Neural progenitor cell (in vitro differentiated cells): ENCODE measurements at regions not wholly inside any gene's neighbourhood (a gene's known extent, or its start where the extent isn't known, plus 50 kb on each side); places are given as distances from the start of the nearest gene placed in this dataset.

Experiments used
- DNase-seq: peaks from one replicate; pipeline ENCODE4 v3.0.0-alpha.2; 2016; ENCODE audit warnings: low spot score
- H2AFZ ChIP-seq: fragments of 200-600 bp; sonication (generic); replicated peaks from 2 replicates; pipeline ENCODE4 v1.6.1; 2016; ENCODE audit warnings: antibody characterized with exemption
- H3F3A ChIP-seq: fragments of 200-600 bp; sonication (generic); 2 replicates; pipeline ENCODE4 v1.6.1; 2016; ENCODE audit warnings: antibody characterized with exemption, low read depth
- H3K27ac ChIP-seq: fragments of 200-600 bp; sonication (generic); 2 replicates; pipeline ENCODE4 v1.5.1; 2016; ENCODE audit warnings: mild to moderate bottlenecking
- H3K27me3 ChIP-seq: fragments of 200-600 bp; sonication (generic); 2 replicates; pipeline ENCODE4 v1.6.1; 2016; ENCODE audit warnings: mild to moderate bottlenecking, moderate library complexity
- H3K36me3 ChIP-seq: fragments of 200-600 bp; sonication (generic); 2 replicates; pipeline ENCODE4 v1.5.1; 2016
- H3K4me1 ChIP-seq: fragments of 200-600 bp; sonication (generic); 2 replicates; pipeline ENCODE4 v1.6.1; 2016; ENCODE audit warnings: mixed run types
- H3K4me2 ChIP-seq: fragments of 200-600 bp; sonication (generic); 2 replicates; pipeline ENCODE4 v1.6.1; 2016
- H3K4me3 ChIP-seq: fragments of 200-600 bp; sonication (generic); 2 replicates; pipeline ENCODE4 v1.5.1; 2016
- H3K79me2 ChIP-seq: fragments of 200-600 bp; sonication (generic); 2 replicates; pipeline ENCODE4 v1.6.1; 2016; ENCODE audit warnings: low read depth
- H3K9ac ChIP-seq: fragments of 200-600 bp; sonication (generic); 2 replicates; pipeline ENCODE4 v1.6.1; 2016
- H3K9me3 ChIP-seq: fragments of 200-600 bp; sonication (generic); 2 replicates; pipeline ENCODE4 v1.5.1; 2016; ENCODE audit warnings: low read depth
- H4K20me1 ChIP-seq: fragments of 200-600 bp; sonication (generic); 2 replicates; pipeline ENCODE4 v1.6.1; 2016; ENCODE audit warnings: low read depth
- H3K27ac Mint-ChIP-seq: 3 replicates; pipeline ENCODE4 v1.8.0; 2021; ENCODE audit warnings: mixed read lengths
- H3K27me3 Mint-ChIP-seq: 2 replicates; pipeline ENCODE4 v1.8.0; 2022; ENCODE audit warnings: low read depth, mild to moderate bottlenecking, inconsistent platforms, moderate library complexity, mixed read lengths; ENCODE audit not compliant: insufficient read depth
- H3K36me3 Mint-ChIP-seq: 3 replicates; pipeline ENCODE4 v1.8.0; 2021; ENCODE audit warnings: mixed read lengths
- H3K4me1 Mint-ChIP-seq: 3 replicates; pipeline ENCODE4 v1.8.0; 2021; ENCODE audit warnings: mixed read lengths
- H3K4me3 Mint-ChIP-seq: 3 replicates; pipeline ENCODE4 v1.8.0; 2021; ENCODE audit warnings: mild to moderate bottlenecking, moderate library complexity, mixed read lengths
- H3K9me3 Mint-ChIP-seq: 3 replicates; pipeline ENCODE4 v1.8.0; 2020; ENCODE audit warnings: mixed read lengths
- EZH2 ChIP-seq: fragments of 200-600 bp; sonication (generic); IDR thresholded peaks from 2 replicates; pipeline ENCODE4 v1.6.1; 2017; ENCODE audit warnings: antibody characterized with exemption, mild to moderate bottlenecking, moderate library complexity
- EZH2phosphoT487 ChIP-seq: fragments of 200-600 bp; sonication (generic); IDR thresholded peaks from 2 replicates; pipeline ENCODE4 v1.6.1; 2017; ENCODE audit warnings: antibody characterized with exemption
- TF ChIP-seq, protein P1 (sequence below): fragments of 200-600 bp; sonication (generic); IDR thresholded peaks from 2 replicates; pipeline ENCODE4 v1.5.1; 2017; ENCODE audit warnings: antibody characterized with exemption, mild to moderate bottlenecking

DNA sequence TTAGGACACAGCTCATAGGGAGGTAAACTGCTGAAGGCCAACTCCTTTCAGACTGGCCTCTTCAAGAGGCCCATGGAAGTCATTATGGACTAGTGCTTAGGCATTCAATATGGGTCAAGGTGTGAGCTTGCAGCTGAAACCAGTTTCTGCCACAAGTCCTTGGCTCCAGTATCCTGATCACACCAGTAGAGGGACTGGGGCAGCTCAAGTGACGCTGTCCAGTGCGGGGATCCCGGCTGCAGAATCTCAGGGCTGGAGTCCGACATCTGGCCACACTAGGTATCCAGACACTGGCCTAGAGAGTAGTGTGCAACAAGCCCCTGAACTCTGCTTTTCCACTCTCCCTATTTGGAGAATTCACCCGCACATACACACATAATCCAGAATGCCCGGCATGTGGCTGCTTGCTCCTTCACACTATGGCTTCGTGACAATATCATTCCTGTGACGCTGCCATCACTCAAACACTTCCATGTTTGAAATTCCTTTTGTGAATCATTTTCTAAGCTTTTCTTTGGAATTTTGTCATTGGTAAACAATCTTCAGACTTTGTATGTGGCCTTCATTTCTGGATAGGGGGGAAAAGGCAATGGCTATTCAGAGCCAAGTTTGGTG, 425.1 kb downstream of the EFNB2 start:
- Histone ChIP-seq H3F3A (no peaks in the 10 kb centered on the region), H3K27me3 (no peaks in the 10 kb centered on the region), H3K4me2 (no peak overlapping the region), H3K4me1 (peaks cover 5% of the 10 kb centered on the region), H3K9ac (no peak overlapping the region), H3K36me3 (no peaks in the 10 kb centered on the region), H2AFZ (no peak overlapping the region), H3K79me2 (no peaks in the 10 kb centered on the region), H3K4me3 (no peak overlapping the region), H3K27ac (no peak overlapping the region), H3K9me3 (no peaks in the 10 kb centered on the region), H4K20me1 (no peaks in the 10 kb centered on the region)
- Mint-ChIP-seq H3K27me3 (peaks cover 2% of the 10 kb centered on the region), H3K4me1 (peaks cover 20% of the 10 kb centered on the region), H3K4me3 (no peak overlapping the region), H3K36me3 (no peaks in the 10 kb centered on the region), H3K9me3 (peaks cover 1% of the 10 kb centered on the region), H3K27ac (no peak overlapping the region)
- DNase-seq = peak; percentile 28
- no peak for TF ChIP-seq EZH2
- TF ChIP-seq, protein P1, sequence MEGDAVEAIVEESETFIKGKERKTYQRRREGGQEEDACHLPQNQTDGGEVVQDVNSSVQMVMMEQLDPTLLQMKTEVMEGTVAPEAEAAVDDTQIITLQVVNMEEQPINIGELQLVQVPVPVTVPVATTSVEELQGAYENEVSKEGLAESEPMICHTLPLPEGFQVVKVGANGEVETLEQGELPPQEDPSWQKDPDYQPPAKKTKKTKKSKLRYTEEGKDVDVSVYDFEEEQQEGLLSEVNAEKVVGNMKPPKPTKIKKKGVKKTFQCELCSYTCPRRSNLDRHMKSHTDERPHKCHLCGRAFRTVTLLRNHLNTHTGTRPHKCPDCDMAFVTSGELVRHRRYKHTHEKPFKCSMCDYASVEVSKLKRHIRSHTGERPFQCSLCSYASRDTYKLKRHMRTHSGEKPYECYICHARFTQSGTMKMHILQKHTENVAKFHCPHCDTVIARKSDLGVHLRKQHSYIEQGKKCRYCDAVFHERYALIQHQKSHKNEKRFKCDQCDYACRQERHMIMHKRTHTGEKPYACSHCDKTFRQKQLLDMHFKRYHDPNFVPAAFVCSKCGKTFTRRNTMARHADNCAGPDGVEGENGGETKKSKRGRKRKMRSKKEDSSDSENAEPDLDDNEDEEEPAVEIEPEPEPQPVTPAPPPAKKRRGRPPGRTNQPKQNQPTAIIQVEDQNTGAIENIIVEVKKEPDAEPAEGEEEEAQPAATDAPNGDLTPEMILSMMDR = peak; percentile 22

DNA sequence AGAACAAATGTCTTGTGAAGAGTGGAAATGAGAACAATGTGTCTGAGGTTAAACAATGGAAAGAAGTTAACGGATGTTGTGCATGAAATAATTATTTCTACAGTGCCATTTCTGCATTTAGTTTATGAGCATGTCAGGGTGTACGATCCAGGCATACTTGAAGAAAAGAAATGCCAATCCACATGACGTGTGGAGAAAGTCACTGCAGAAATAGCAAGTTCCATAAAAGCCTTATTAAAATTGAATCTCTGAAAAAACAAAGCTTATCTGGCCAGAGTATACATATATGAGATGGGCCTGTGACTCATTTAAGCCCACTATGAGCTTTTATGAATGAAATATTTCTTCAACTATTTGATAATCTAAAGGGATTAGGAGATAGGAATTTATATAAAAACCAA, 426.1 kb downstream of the EFNB2 start:
- Histone ChIP-seq H2AFZ (no peak overlapping the region), H3K27me3 (no peaks in the 10 kb centered on the region), H3K4me2 (no peak overlapping the region), H3K79me2 (no peaks in the 10 kb centered on the region), H3K4me3 (no peak overlapping the region), H3K4me1 (peaks cover 5% of the 10 kb centered on the region), H3K9me3 (no peaks in the 10 kb centered on the region), H3K36me3 (no peaks in the 10 kb centered on the region), H3K27ac (no peak overlapping the region), H3F3A (no peaks in the 10 kb centered on the region), H3K9ac (no peak overlapping the region), H4K20me1 (no peaks in the 10 kb centered on the region)
- Mint-ChIP-seq H3K4me1 (peaks cover 22% of the 10 kb centered on the region), H3K4me3 (no peak overlapping the region), H3K9me3 (peaks cover 3% of the 10 kb centered on the region), H3K36me3 (no peaks in the 10 kb centered on the region), H3K27ac (no peak overlapping the region), H3K27me3 (peaks cover 4% of the 10 kb centered on the region)
- no peak for DNase-seq
- TF ChIP-seq EZH2phosphoT487 = no peak
- TF ChIP-seq, protein P1 = no peak

DNA sequence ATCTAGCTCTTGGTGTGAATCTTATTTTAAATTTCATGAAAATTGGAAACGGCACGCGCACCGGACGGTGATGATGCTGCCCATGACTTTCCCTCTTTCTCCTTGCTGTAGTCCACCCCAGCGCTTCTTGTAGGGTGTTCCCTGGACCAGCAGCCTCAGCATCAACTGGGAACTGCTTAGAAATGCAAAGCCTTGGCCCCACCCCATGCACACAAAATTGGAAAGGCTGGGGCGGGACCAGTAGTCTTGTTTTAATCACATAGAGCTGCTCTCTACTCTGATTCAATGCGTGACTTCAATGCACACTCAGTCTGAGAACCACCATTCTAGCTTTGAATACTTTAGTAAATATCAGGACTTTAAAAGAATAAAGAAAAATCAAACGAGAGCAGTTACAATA, 427.1 kb downstream of the EFNB2 start:
- Histone ChIP-seq H3K79me2 (no peaks in the 10 kb centered on the region), H3F3A (no peaks in the 10 kb centered on the region), H3K9ac (no peak overlapping the region), H3K9me3 (no peaks in the 10 kb centered on the region), H3K36me3 (no peaks in the 10 kb centered on the region), H3K4me2 (no peak overlapping the region), H3K27ac (no peak overlapping the region), H3K4me3 (no peak overlapping the region), H2AFZ (no peak overlapping the region), H3K27me3 (no peaks in the 10 kb centered on the region), H4K20me1 (no peaks in the 10 kb centered on the region), H3K4me1 (peaks cover 5% of the 10 kb centered on the region)
- no peak for DNase-seq
- Mint-ChIP-seq H3K4me1 (peaks cover 31% of the 10 kb centered on the region), H3K27me3 (peaks cover 2% of the 10 kb centered on the region), H3K9me3 (peaks cover 7% of the 10 kb centered on the region), H3K4me3 (no peak overlapping the region), H3K27ac (no peak overlapping the region), H3K36me3 (no peaks in the 10 kb centered on the region)
- TF ChIP-seq, protein P1 = no peak
- TF ChIP-seq EZH2 (no peak), EZH2phosphoT487 (no peak)
